K562 (cell line): ENCODE measurements at regions not wholly inside any gene's neighbourhood (a gene's known extent, or its start where the extent isn't known, plus 50 kb on each side); places are given as distances from the start of the nearest gene placed in this dataset.

ENCODE experiments used
- MTA2 ChIP-seq: fragments of 450-650 bp; IDR thresholded peaks from 2 replicates; pipeline ENCODE4 v1.6.1; 2016; ENCODE audit warnings: low read depth
- ZFP30 ChIP-seq: fragments of 250-450 bp; sonication (Bioruptor Pico); IDR thresholded peaks from 2 replicates; pipeline ENCODE4 v1.8.0; 2022; ENCODE audit warnings: moderate library complexity, mild to moderate bottlenecking, inconsistent platforms, borderline replicate concordance
- ZSCAN29 ChIP-seq: fragments of 450-650 bp; IDR thresholded peaks from 2 replicates; pipeline ENCODE4 v1.6.1; 2017

GRCh38 chr17:5698959-5699358 lies 114.7 kb upstream of the NLRP1 start:
- TF ChIP-seq ZFP30 (CRISPR knock-in tag) (no peak), ZSCAN29 (no peak), MTA2 (no peak)
